Fibroblast of the aortic adventitia (primary cell): ENCODE measurements at regions not wholly inside any gene's neighbourhood (a gene's known extent, or its start where the extent isn't known, plus 50 kb on each side); places are given as distances from the start of the nearest gene placed in this dataset.

Experiments
- DNase-seq: peaks from one replicate; pipeline ENCODE4 v3.0.0-alpha.2; 2010; ENCODE audit warnings: low read depth
- H3K4me3 ChIP-seq: 2 replicates; pipeline ENCODE4 v1.5.1; 2011; ENCODE audit warnings: low read depth, mild to moderate bottlenecking, control low read depth, low read length, moderate library complexity
- TF ChIP-seq, protein P1 (sequence below): IDR thresholded peaks from 2 replicates; pipeline ENCODE4 v1.5.1; 2011; ENCODE audit warnings: mild to moderate bottlenecking, low read length, control low read depth, inconsistent platforms; ENCODE audit not compliant: insufficient read depth

DNA sequence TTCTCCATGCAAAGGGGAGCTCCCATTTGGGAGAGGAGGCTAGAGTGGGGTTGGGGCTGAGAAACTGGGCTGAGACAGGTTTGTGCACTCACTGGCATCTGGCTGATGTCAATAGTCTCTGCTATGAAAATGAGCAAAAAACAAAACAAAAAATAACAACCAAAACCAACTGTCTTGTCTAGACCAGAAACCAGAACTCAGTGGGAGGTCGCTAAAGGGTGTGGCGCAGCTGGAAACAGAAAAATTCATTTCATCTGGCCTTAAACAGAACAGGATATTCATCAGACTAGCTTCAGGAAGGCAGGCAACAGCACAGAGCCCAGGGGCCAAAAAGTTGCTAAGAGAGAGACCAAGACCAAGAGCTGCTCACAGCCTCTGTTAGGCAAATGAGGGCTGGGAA lies 126.1 kb downstream of the THNSL2 start:
- TF ChIP-seq, protein P1, sequence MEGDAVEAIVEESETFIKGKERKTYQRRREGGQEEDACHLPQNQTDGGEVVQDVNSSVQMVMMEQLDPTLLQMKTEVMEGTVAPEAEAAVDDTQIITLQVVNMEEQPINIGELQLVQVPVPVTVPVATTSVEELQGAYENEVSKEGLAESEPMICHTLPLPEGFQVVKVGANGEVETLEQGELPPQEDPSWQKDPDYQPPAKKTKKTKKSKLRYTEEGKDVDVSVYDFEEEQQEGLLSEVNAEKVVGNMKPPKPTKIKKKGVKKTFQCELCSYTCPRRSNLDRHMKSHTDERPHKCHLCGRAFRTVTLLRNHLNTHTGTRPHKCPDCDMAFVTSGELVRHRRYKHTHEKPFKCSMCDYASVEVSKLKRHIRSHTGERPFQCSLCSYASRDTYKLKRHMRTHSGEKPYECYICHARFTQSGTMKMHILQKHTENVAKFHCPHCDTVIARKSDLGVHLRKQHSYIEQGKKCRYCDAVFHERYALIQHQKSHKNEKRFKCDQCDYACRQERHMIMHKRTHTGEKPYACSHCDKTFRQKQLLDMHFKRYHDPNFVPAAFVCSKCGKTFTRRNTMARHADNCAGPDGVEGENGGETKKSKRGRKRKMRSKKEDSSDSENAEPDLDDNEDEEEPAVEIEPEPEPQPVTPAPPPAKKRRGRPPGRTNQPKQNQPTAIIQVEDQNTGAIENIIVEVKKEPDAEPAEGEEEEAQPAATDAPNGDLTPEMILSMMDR: no peak
- DNase-seq: no peak
- no peak overlapping the region for H3K4me3 ChIP-seq

DNA sequence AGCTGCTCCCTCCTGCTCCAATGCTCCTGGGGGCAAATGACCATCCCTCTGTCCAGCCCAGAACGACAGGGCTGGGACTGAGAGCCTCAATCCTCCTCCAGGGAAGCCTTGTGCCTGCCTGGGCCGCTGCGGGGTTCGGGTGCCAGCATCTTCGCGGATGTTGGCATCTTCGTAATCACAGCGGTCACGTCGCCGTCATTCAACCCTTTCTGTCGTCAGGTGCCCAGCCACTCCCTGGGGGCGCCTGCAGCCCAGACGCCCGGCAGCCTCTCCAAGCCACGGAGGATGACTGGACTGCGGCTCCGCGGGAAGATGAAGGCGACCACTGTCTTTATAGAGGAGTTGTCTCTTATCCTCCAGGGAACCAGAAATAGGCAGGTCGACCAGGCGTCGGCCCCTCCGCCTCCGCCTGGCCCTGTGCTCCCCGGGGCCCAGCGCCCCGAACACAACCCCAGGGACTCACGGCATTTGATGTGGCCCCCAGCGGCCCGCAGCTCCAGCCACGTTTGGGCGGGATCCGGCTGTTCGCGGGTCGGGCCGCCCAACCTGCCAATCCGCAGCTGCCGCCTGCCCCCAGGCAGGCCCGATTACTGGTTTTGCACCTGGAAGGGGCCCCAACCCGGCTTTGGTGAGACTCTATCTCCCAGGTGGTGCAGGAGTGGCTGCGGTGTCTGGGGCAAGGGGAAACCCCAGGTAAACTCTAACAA lies 113.9 kb downstream of the THNSL2 start:
- TF ChIP-seq, protein P1: no peak
- no peak overlapping the region for H3K4me3 ChIP-seq
- no peak for DNase-seq

DNA sequence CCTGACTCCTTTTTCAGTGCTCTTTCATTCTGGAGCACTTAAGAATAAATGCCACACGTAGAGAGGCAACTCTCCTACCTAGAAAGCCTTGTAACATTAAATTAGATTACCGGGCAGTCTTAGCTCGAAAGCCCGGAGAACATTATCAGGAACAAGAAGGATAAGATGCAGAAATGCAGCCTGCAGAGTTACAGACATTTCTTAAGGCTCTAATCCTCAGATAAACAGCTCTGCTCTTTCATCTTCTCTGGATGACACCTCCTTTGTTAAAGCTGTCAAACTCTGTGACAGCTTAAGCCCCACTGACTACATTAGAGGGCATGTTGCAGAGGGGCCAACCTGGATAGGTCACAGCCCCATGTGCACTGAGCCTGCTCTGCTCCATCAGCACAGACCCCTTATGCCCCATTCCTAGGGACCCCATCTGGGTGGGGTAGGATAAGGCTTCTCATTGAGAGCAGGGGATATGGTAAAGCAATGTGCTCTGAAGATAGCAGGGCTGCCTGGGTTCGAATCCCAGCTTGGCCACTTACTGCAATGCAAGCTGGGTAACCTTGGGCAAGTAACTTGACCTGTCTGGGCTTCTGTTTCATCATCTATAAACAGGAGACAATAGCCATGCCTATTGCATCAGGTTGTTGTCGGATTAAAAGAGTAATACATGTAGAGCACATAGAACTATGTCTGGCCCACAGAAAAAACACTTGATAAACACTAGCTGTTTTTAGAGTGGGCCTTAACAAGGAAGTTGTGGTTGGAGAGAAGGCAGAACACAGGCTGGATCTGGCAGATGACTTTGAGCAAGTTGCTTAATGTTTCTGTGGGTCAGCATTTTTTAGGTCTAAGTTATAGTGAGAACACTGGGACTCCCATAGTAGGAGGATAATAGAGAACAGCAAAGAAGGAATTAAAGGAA lies 111.4 kb downstream of the THNSL2 start:
- no peak overlapping the region for H3K4me3 ChIP-seq
- TF ChIP-seq, protein P1: no peak
- DNase-seq: no peak

DNA sequence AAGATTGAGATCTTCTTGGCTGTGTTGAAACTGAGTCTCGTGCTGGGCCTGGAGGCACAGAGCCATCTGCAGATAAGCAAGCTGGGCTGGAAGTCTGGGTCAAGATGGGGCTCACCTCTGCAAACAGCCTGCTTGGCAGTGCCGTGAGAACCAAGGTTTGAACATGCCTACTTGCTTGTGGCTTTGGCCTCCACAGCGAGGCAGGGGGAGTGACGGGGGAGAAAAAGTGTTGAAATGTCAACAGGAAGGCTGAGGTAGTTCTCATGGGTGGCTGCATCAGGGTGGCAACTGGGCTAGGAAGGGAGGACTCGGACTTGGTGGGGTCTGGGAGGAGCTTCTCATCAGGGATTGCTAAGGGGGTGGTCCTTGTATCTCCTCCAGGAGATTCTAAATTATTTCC lies 99.7 kb downstream of the THNSL2 start:
- no peak for DNase-seq
- TF ChIP-seq, protein P1: no peak
- H3K4me3 ChIP-seq: no peak overlapping the region

DNA sequence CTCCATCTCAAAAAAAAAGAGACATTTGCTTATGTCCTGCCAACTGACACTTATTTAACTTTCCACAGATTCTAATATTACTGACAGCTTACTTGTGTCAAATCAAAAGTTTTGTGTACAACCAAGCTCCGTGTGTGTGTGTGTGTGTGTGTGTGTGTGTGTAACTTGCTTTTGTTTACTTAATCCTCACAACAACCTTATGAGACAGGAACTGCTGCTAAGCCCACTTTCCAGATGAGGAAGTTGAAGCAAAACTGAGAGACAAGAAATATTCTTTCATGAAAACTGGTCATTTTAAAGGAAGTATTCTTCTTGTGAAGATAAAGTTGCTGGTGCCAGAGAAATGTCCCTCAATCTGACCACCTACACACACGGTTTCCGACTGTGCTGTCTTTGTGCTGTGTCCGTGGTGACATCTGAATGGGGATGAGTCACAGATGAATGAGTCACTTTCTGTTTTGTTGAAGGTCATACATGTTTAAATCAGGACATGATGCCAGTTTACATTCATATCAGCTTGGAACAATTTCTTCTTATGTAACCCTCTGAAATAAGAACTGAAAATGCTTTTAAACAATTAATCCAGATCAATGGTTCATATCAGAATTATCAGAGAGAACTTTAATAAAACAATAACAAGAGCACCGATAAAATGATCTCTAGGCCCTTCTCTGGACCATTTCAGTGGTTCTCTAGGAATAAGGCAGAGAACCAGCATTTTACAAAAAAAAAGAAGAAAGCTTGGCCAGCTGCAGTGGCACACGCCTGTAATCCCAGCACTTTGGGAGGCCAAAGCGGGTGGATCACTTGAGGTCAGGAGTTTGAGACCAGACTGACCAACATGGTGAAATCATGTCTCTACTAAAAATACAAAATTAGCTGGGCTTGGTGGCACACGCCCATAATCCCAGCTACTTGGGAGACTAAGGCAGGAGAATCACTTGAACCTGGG lies 95.5 kb downstream of the THNSL2 start:
- peak; percentile 25 for DNase-seq
- TF ChIP-seq, protein P1: no peak
- H3K4me3 ChIP-seq: no peak overlapping the region

DNA sequence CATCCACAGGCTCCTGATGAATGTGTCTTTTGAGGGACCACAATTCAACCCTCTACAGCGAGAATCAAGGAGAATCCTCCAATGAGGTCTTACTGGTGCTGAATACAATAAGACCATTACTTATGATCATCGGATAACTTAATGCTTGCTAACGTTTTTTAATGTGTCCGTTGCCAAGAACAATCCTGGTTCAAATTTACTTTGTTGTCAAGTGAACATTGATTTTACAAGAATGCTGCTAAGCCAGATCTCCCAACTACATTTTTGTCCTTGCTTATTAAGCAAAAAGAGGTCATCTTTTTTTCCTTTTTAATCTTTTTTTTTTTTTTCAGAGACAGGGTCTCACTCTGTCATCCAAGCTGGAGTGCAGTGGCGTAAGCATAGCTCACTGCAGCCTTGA lies 93.7 kb downstream of the THNSL2 start:
- DNase-seq: no peak
- TF ChIP-seq, protein P1: no peak
- H3K4me3 ChIP-seq: no peak overlapping the region
